GM23338 (cell line): ENCODE measurements at regions not wholly inside any gene's neighbourhood (a gene's known extent, or its start where the extent isn't known, plus 50 kb on each side); places are given as distances from the start of the nearest gene placed in this dataset.

Source experiments
- ATAC-seq: fragments of 200-7000 bp; cut with Tn5 transposase; 3 replicates; pipeline ENCODE4 v1.9.1; 2020
- DNase-seq: peaks from one replicate; pipeline ENCODE4 v3.0.0-alpha.2; 2015; ENCODE audit warnings: low spot score
- H2AFZ ChIP-seq: fragments of 200-600 bp; sonication (generic); 2 replicates; pipeline ENCODE4 v1.8.0; 2016; ENCODE audit warnings: antibody characterized with exemption, mild to moderate bottlenecking, moderate library complexity
- H3F3A ChIP-seq: fragments of 200-600 bp; sonication (generic); replicated peaks from 2 replicates; pipeline ENCODE4 v1.8.0; 2017; ENCODE audit warnings: antibody characterized with exemption, mixed run types, low read depth
- H3K27ac ChIP-seq: fragments of 200-600 bp; sonication (generic); 2 replicates; pipeline ENCODE4 v1.6.1; 2016; ENCODE audit warnings: low read depth
- H3K27me3 ChIP-seq: fragments of 200-600 bp; sonication (generic); 2 replicates; pipeline ENCODE4 v1.8.0; 2016; ENCODE audit warnings: mild to moderate bottlenecking, mixed run types, moderate library complexity; ENCODE audit not compliant: insufficient read depth
- H3K36me3 ChIP-seq: fragments of 200-600 bp; sonication (generic); 2 replicates; pipeline ENCODE4 v1.8.0; 2016; ENCODE audit warnings: mild to moderate bottlenecking; ENCODE audit not compliant: insufficient read depth
- H3K4me1 ChIP-seq: fragments of 200-600 bp; sonication (generic); 2 replicates; pipeline ENCODE4 v1.8.0; 2016; ENCODE audit warnings: mild to moderate bottlenecking, moderate library complexity; ENCODE audit not compliant: insufficient read depth
- H3K4me2 ChIP-seq: fragments of 200-600 bp; sonication (generic); 2 replicates; pipeline ENCODE4 v1.7.1; 2017; ENCODE audit warnings: mixed run types
- H3K4me3 ChIP-seq: fragments of 200-600 bp; sonication (generic); 2 replicates; pipeline ENCODE4 v1.6.1; 2016; ENCODE audit warnings: mixed run types
- H3K79me2 ChIP-seq: fragments of 200-600 bp; sonication (generic); replicated peaks from 2 replicates; pipeline ENCODE4 v1.8.0; 2017; ENCODE audit warnings: mild to moderate bottlenecking; ENCODE audit not compliant: insufficient read depth
- H3K9me2 ChIP-seq: fragments of 200-600 bp; sonication (generic); 2 replicates; pipeline ENCODE4 v1.8.0; 2017; ENCODE audit not compliant: insufficient read depth
- H4K20me1 ChIP-seq: fragments of 200-600 bp; sonication (generic); replicated peaks from 2 replicates; pipeline ENCODE4 v1.8.0; 2017; ENCODE audit warnings: mild to moderate bottlenecking; ENCODE audit not compliant: insufficient read depth
- H3K27ac Mint-ChIP-seq: 2 replicates; pipeline ENCODE4 v1.8.0; 2020; ENCODE audit warnings: inconsistent platforms, mild to moderate bottlenecking, moderate library complexity, mixed read lengths
- H3K27me3 Mint-ChIP-seq: 3 replicates; pipeline ENCODE4 v1.8.0; 2022; ENCODE audit warnings: low read depth, mild to moderate bottlenecking, moderate library complexity, mixed read lengths, inconsistent platforms; ENCODE audit not compliant: insufficient read depth, poor library complexity
- H3K36me3 Mint-ChIP-seq: 3 replicates; pipeline ENCODE4 v1.8.0; 2021; ENCODE audit warnings: low read depth, mild to moderate bottlenecking, inconsistent platforms, moderate library complexity, mixed read lengths
- H3K4me1 Mint-ChIP-seq: 3 replicates; pipeline ENCODE4 v1.8.0; 2020; ENCODE audit warnings: mild to moderate bottlenecking, inconsistent platforms, mixed read lengths
- H3K4me3 Mint-ChIP-seq: 3 replicates; pipeline ENCODE4 v1.8.0; 2021; ENCODE audit warnings: moderate library complexity, mild to moderate bottlenecking, inconsistent platforms, mixed read lengths
- H3K9me3 Mint-ChIP-seq: 3 replicates; pipeline ENCODE4 v1.8.0; 2020; ENCODE audit warnings: moderate library complexity, mild to moderate bottlenecking, inconsistent platforms, mixed read lengths
- CTCF ChIP-seq, 2 experiments: fragments of 200-600 bp in 1 of 2; sonication (generic) in 1 of 2; conservative IDR thresholded peaks; 2 replicates each; pipeline versions ENCODE4 v1.5.1 to v1.6.1; 2016 to 2017; ENCODE audit warnings: antibody characterized with exemption in 2 of 2, low read depth in 2 of 2, mild to moderate bottlenecking in 2 of 2, moderate library complexity in 1 of 2
- EZH2phosphoT487 ChIP-seq: fragments of 200-600 bp; sonication (generic); IDR thresholded peaks from one replicate; pipeline ENCODE4 v1.8.1; 2018; ENCODE audit warnings: antibody characterized with exemption; ENCODE audit not compliant: unreplicated experiment
- JUNB ChIP-seq: IDR thresholded peaks from one replicate; pipeline ENCODE4 v1.6.1; 2016; ENCODE audit warnings: antibody characterized with exemption; ENCODE audit not compliant: unreplicated experiment
- NANOG ChIP-seq: IDR thresholded peaks from 2 replicates; pipeline ENCODE4 v1.6.1; 2016; ENCODE audit warnings: antibody characterized with exemption, borderline replicate concordance
- POLR2AphosphoS5 ChIP-seq: IDR thresholded peaks from 2 replicates; pipeline ENCODE4 v1.6.1; 2016; ENCODE audit warnings: antibody characterized with exemption, low read depth
- STAT1 ChIP-seq: IDR thresholded peaks from one replicate; pipeline ENCODE4 v1.6.1; 2016; ENCODE audit warnings: antibody characterized with exemption; ENCODE audit not compliant: unreplicated experiment
- ZNF114 ChIP-seq: fragments of 250-450 bp; sonication (Bioruptor Pico); IDR thresholded peaks from 2 replicates; pipeline ENCODE4 v1.5.0; 2020; ENCODE audit warnings: mild to moderate bottlenecking, moderate library complexity
- ZNF331 ChIP-seq: fragments of 250-450 bp; sonication (Bioruptor Pico); IDR thresholded peaks from 2 replicates; pipeline ENCODE4 v1.5.0; 2020; ENCODE audit warnings: low read depth, mild to moderate bottlenecking, moderate library complexity
- TF ChIP-seq, protein P1 (sequence below): IDR thresholded peaks from 2 replicates; pipeline ENCODE4 v1.6.1; 2016; ENCODE audit warnings: antibody characterized with exemption
- TF ChIP-seq, protein P2 (sequence below): IDR thresholded peaks from one replicate; pipeline ENCODE4 v1.6.1; 2018; ENCODE audit warnings: antibody characterized with exemption; ENCODE audit not compliant: unreplicated experiment

- Mint-ChIP-seq H3K4me3 (no peak overlapping the region), H3K4me1 (peaks cover 12% of the 10 kb centered on the region), H3K27ac (peak overlapping the region; percentile 64), H3K9me3 (no peaks in the 10 kb centered on the region; the same call in 2 of the 3 replicates), H3K36me3 (no peaks in the 10 kb centered on the region), H3K27me3 (no peaks in the 10 kb centered on the region)
- peak; percentile 35 for DNase-seq
- Histone ChIP-seq H3K9me2 (no peaks in the 10 kb centered on the region), H2AFZ (peak overlapping the region; percentile 77; the same call in 1 of the 2 replicates), H3K4me3 (no peak overlapping the region), H3K27ac (peak overlapping the region; percentile 16; the same call in 1 of the 2 replicates), H3K36me3 (no peaks in the 10 kb centered on the region), H4K20me1 (no peaks in the 10 kb centered on the region), H3F3A (no peaks in the 10 kb centered on the region), H3K4me2 (no peak overlapping the region), H3K79me2 (no peaks in the 10 kb centered on the region), H3K27me3 (no peaks in the 10 kb centered on the region), H3K4me1 (no peaks in the 10 kb centered on the region)
- peak; percentile 57 for ATAC-seq
- TF ChIP-seq CTCF (conservative IDR thresholded peaks at IDR 0.05; ENCODE audit: low read depth in 2 of 2) (peak; percentile 31 to 46; a peak in 3 of 4 replicates), POLR2AphosphoS5 (no peak)
- TF ChIP-seq, protein P1, sequence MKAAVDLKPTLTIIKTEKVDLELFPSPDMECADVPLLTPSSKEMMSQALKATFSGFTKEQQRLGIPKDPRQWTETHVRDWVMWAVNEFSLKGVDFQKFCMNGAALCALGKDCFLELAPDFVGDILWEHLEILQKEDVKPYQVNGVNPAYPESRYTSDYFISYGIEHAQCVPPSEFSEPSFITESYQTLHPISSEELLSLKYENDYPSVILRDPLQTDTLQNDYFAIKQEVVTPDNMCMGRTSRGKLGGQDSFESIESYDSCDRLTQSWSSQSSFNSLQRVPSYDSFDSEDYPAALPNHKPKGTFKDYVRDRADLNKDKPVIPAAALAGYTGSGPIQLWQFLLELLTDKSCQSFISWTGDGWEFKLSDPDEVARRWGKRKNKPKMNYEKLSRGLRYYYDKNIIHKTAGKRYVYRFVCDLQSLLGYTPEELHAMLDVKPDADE: no peak
These were observed 235.9 kb upstream of the DDI1 start for GRCh38 chr11:103800406-103801114.

GRCh38 chr11:103803062-103803461, 233.4 kb upstream of the DDI1 start:
- H3K27ac Mint-ChIP-seq: no peak overlapping the region
- Histone ChIP-seq H3K79me2 (no peaks in the 10 kb centered on the region), H3K27me3 (no peaks in the 10 kb centered on the region), H2AFZ (no peak overlapping the region), H3K36me3 (no peaks in the 10 kb centered on the region), H3K4me3 (no peak overlapping the region), H3F3A (no peaks in the 10 kb centered on the region), H3K9me2 (no peaks in the 10 kb centered on the region), H4K20me1 (no peaks in the 10 kb centered on the region), H3K4me1 (no peaks in the 10 kb centered on the region), H3K27ac (no peak overlapping the region), H3K4me2 (no peak overlapping the region)
- H3K36me3 Mint-ChIP-seq: no peaks in the 10 kb centered on the region
- no peaks in the 10 kb centered on the region; the same call in 2 of the 3 replicates for H3K9me3 Mint-ChIP-seq
- DNase-seq (no peak), ATAC-seq (no peak)
- no peaks in the 10 kb centered on the region for H3K27me3 Mint-ChIP-seq
- no peak overlapping the region for H3K4me3 Mint-ChIP-seq
- H3K4me1 Mint-ChIP-seq: peaks cover 12% of the 10 kb centered on the region
- TF ChIP-seq ZNF114 (CRISPR knock-in tag): no peak
- TF ChIP-seq NANOG: no peak
- no peak for TF ChIP-seq POLR2AphosphoS5
- no peak for TF ChIP-seq ZNF331
- TF ChIP-seq CTCF (conservative IDR thresholded peaks at IDR 0.05; ENCODE audit: low read depth in 2 of 2): no peak
- TF ChIP-seq, protein P2, sequence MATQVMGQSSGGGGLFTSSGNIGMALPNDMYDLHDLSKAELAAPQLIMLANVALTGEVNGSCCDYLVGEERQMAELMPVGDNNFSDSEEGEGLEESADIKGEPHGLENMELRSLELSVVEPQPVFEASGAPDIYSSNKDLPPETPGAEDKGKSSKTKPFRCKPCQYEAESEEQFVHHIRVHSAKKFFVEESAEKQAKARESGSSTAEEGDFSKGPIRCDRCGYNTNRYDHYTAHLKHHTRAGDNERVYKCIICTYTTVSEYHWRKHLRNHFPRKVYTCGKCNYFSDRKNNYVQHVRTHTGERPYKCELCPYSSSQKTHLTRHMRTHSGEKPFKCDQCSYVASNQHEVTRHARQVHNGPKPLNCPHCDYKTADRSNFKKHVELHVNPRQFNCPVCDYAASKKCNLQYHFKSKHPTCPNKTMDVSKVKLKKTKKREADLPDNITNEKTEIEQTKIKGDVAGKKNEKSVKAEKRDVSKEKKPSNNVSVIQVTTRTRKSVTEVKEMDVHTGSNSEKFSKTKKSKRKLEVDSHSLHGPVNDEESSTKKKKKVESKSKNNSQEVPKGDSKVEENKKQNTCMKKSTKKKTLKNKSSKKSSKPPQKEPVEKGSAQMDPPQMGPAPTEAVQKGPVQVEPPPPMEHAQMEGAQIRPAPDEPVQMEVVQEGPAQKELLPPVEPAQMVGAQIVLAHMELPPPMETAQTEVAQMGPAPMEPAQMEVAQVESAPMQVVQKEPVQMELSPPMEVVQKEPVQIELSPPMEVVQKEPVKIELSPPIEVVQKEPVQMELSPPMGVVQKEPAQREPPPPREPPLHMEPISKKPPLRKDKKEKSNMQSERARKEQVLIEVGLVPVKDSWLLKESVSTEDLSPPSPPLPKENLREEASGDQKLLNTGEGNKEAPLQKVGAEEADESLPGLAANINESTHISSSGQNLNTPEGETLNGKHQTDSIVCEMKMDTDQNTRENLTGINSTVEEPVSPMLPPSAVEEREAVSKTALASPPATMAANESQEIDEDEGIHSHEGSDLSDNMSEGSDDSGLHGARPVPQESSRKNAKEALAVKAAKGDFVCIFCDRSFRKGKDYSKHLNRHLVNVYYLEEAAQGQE: no peak
- TF ChIP-seq JUNB: no peak
- no peak for TF ChIP-seq EZH2phosphoT487
- TF ChIP-seq STAT1: no peak
